H9 (cell line): ENCODE measurements at regions not wholly inside any gene's neighbourhood (a gene's known extent, or its start where the extent isn't known, plus 50 kb on each side); places are given as distances from the start of the nearest gene placed in this dataset.

Experiments
- DNase-seq: peaks from one replicate; pipeline ENCODE4 v3.0.0-alpha.2; 2017
- H2AFZ ChIP-seq: one replicate; pipeline ENCODE4 v1.6.1; 2013; ENCODE audit warnings: mild to moderate bottlenecking, low read length, control low read depth, moderate library complexity
- H2AK5ac ChIP-seq: 2 replicates; pipeline ENCODE4 v1.6.1; 2013; ENCODE audit warnings: low read length, control low read depth, mixed read lengths; ENCODE audit not compliant: insufficient read length
- H2BK120ac ChIP-seq: one replicate; pipeline ENCODE4 v1.6.1; 2013; ENCODE audit warnings: low read depth, mild to moderate bottlenecking, low read length, control low read depth, inconsistent platforms; ENCODE audit not compliant: poor library complexity, severe bottlenecking
- H2BK12ac ChIP-seq: 2 replicates; pipeline ENCODE4 v1.6.1; 2013; ENCODE audit warnings: low read length, control low read depth, mixed read lengths, low read depth; ENCODE audit not compliant: insufficient read length
- H2BK15ac ChIP-seq: 2 replicates; pipeline ENCODE4 v1.6.1; 2013; ENCODE audit warnings: low read depth, low read length, control low read depth
- H2BK20ac ChIP-seq: one replicate; pipeline ENCODE4 v1.6.1; 2013; ENCODE audit warnings: low read depth, mild to moderate bottlenecking, low read length, control low read depth, inconsistent platforms; ENCODE audit not compliant: poor library complexity, severe bottlenecking
- H2BK5ac ChIP-seq: 2 replicates; pipeline ENCODE4 v1.6.1; 2013; ENCODE audit warnings: low read length, control low read depth, mixed read lengths; ENCODE audit not compliant: insufficient read length
- H3K14ac ChIP-seq: 2 replicates; pipeline ENCODE4 v1.6.1; 2013; ENCODE audit warnings: low read length, control low read depth; ENCODE audit not compliant: insufficient read depth
- H3K18ac ChIP-seq: 2 replicates; pipeline ENCODE4 v1.6.1; 2013; ENCODE audit warnings: low read depth, mild to moderate bottlenecking, mixed read lengths, low read length, control low read depth; ENCODE audit not compliant: insufficient read length
- H3K23ac ChIP-seq: 2 replicates; pipeline ENCODE4 v1.6.1; 2013; ENCODE audit warnings: low read length, control low read depth, mixed read lengths, low read depth; ENCODE audit not compliant: insufficient read length
- H3K23me2 ChIP-seq: 2 replicates; pipeline ENCODE4 v1.6.1; 2013; ENCODE audit warnings: low read depth, mild to moderate bottlenecking, mixed read lengths, low read length, control low read depth; ENCODE audit not compliant: insufficient read length, poor library complexity, severe bottlenecking
- H3K27ac ChIP-seq: 2 replicates; pipeline ENCODE4 v1.5.1; 2013; ENCODE audit warnings: low read length, control low read depth, mixed read lengths, low read depth; ENCODE audit not compliant: insufficient read length
- H3K27me3 ChIP-seq: 2 replicates; pipeline ENCODE4 v1.6.1; 2013; ENCODE audit warnings: low read length, control low read depth, inconsistent platforms; ENCODE audit not compliant: insufficient read depth
- H3K4ac ChIP-seq: 2 replicates; pipeline ENCODE4 v1.6.1; 2013; ENCODE audit warnings: low read depth, mild to moderate bottlenecking, control low read depth, inconsistent platforms, low read length, moderate library complexity
- H3K4me1 ChIP-seq: 2 replicates; pipeline ENCODE4 v1.6.1; 2013; ENCODE audit warnings: low read length, control low read depth, inconsistent platforms; ENCODE audit not compliant: insufficient read depth
- H3K4me2 ChIP-seq: 2 replicates; pipeline ENCODE4 v1.6.1; 2013; ENCODE audit warnings: low read length, control low read depth, mixed read lengths; ENCODE audit not compliant: insufficient read length, insufficient read depth
- H3K56ac ChIP-seq: 2 replicates; pipeline ENCODE4 v1.6.1; 2013; ENCODE audit warnings: low read depth, mild to moderate bottlenecking, mixed read lengths, low read length, control low read depth; ENCODE audit not compliant: insufficient read length
- H3K79me1 ChIP-seq: 2 replicates; pipeline ENCODE4 v1.6.1; 2013; ENCODE audit warnings: low read depth, mild to moderate bottlenecking, moderate library complexity, low read length, control low read depth, inconsistent platforms; ENCODE audit not compliant: insufficient read depth, poor library complexity, severe bottlenecking
- H3K79me2 ChIP-seq: 2 replicates; pipeline ENCODE4 v1.6.1; 2013; ENCODE audit warnings: low read length, control low read depth, inconsistent platforms; ENCODE audit not compliant: insufficient read depth
- H3K9ac ChIP-seq: 2 replicates; pipeline ENCODE4 v1.6.1; 2013; ENCODE audit warnings: low read length, control low read depth, mixed read lengths; ENCODE audit not compliant: insufficient read length; ENCODE audit errors: extremely low read depth
- H3K9me3 ChIP-seq: one replicate; pipeline ENCODE4 v1.6.1; 2013; ENCODE audit warnings: low read depth, low read length, inconsistent platforms; ENCODE audit not compliant: control insufficient read depth
- H3T11ph ChIP-seq: one replicate; pipeline ENCODE4 v1.6.1; 2013; ENCODE audit warnings: mild to moderate bottlenecking, low read length, control low read depth, inconsistent platforms
- H4K20me1 ChIP-seq: one replicate; pipeline ENCODE4 v1.6.1; 2013; ENCODE audit not compliant: control insufficient read depth, insufficient read length, insufficient read depth
- H4K5ac ChIP-seq: 2 replicates; pipeline ENCODE4 v1.6.1; 2013; ENCODE audit warnings: low read depth, mild to moderate bottlenecking, mixed read lengths, low read length, control low read depth; ENCODE audit not compliant: insufficient read length
- H4K8ac ChIP-seq: replicated peaks from 2 replicates; pipeline ENCODE4 v1.6.1; 2013; ENCODE audit warnings: low read length, control low read depth, mixed read lengths, low read depth; ENCODE audit not compliant: insufficient read length
- H4K91ac ChIP-seq: 2 replicates; pipeline ENCODE4 v1.6.1; 2013; ENCODE audit warnings: low read depth, mild to moderate bottlenecking, moderate library complexity, mixed read lengths, low read length, control low read depth; ENCODE audit not compliant: insufficient read length
- H3K27ac Mint-ChIP-seq, 3 experiments: 2 replicates in 2 of 3; 3 replicates in 1 of 3; pipeline ENCODE4 v1.8.0; 2020 to 2021; ENCODE audit warnings: mixed read lengths in 3 of 3, mild to moderate bottlenecking in 1 of 3, moderate library complexity in 1 of 3
- H3K27me3 Mint-ChIP-seq: 2 replicates; pipeline ENCODE4 v1.8.0; 2021; ENCODE audit warnings: low read depth, mild to moderate bottlenecking, moderate library complexity, mixed read lengths
- H3K36me3 Mint-ChIP-seq, 3 experiments: 2 replicates in 2 of 3; 3 replicates in 1 of 3; pipeline ENCODE4 v1.8.0; 2020 to 2021; ENCODE audit warnings: low read depth in 3 of 3, mixed read lengths in 3 of 3; ENCODE audit not compliant: insufficient read depth in 1 of 3
- H3K4me1 Mint-ChIP-seq, 2 experiments: 2 replicates each; pipeline ENCODE4 v1.8.0; 2020; ENCODE audit warnings: mixed read lengths in 2 of 2
- H3K4me3 Mint-ChIP-seq, 2 experiments: 2 replicates in 1 of 2; 3 replicates in 1 of 2; pipeline ENCODE4 v1.8.0; 2020 to 2021; ENCODE audit warnings: mild to moderate bottlenecking in 2 of 2, mixed read lengths in 2 of 2, moderate library complexity in 1 of 2
- H3K9me3 Mint-ChIP-seq, 2 experiments: 2 replicates in 1 of 2; 3 replicates in 1 of 2; pipeline ENCODE4 v1.8.0; 2020; ENCODE audit warnings: mild to moderate bottlenecking in 2 of 2, mixed read lengths in 2 of 2, moderate library complexity in 1 of 2
- WGBS: extraction: QIAGEN DNeasy Blood & Tissue Kit; methylation state at CpG from one replicate; pipeline ENCODE4 v1.1.7; 2013; ENCODE audit warnings: missing lambda C conversion rate, low lambda C conversion rate, mixed read lengths; ENCODE audit not compliant: insufficient read length; ENCODE audit errors: extremely low coverage; 5-methylcytosine and 5-hydroxymethylcytosine counted together
- TF ChIP-seq, protein P1 (sequence below): fragments of 200-600 bp; sonication (generic); conservative IDR thresholded peaks from 3 replicates; pipeline ENCODE4 v1.8.0; 2021; ENCODE audit warnings: antibody characterized with exemption, mild to moderate bottlenecking

- no peak overlapping the region for H2BK12ac ChIP-seq
- no peak overlapping the region for H3K23ac ChIP-seq
- H3K9ac ChIP-seq = no peak overlapping the region
- H2BK120ac ChIP-seq = no peak overlapping the region
- Mint-ChIP-seq H3K36me3 (peaks cover 18 to 32% (median 19%) of the 10 kb centered on the region in 3 experiments), H3K9me3 (peaks cover 49 to 52% of the 10 kb centered on the region in 2 experiments), H3K27ac (no peak overlapping the region), H3K4me3 (no peak overlapping the region), H3K27me3 (no peaks in the 10 kb centered on the region; the same call in 1 of the 2 replicates), H3K4me1 (peaks cover 15 to 31% of the 10 kb centered on the region in 2 experiments)
- H3T11ph ChIP-seq = no peak overlapping the region
- H3K9me3 ChIP-seq = peaks cover 4% of the 10 kb centered on the region
- no peak overlapping the region for H4K5ac ChIP-seq
- H4K8ac ChIP-seq = no peak overlapping the region
- H3K23me2 ChIP-seq = no peaks in the 10 kb centered on the region
- no peak overlapping the region for H2AFZ ChIP-seq
- peaks cover 4% of the 10 kb centered on the region; the same call in 1 of the 2 replicates for H3K79me2 ChIP-seq
- no peaks in the 10 kb centered on the region for H3K79me1 ChIP-seq
- H3K18ac ChIP-seq = no peak overlapping the region
- no peak overlapping the region for H3K14ac ChIP-seq
- H3K4me1 ChIP-seq = peaks cover 4% of the 10 kb centered on the region; the same call in 1 of the 2 replicates
- no peak overlapping the region for H2AK5ac ChIP-seq
- no peaks in the 10 kb centered on the region for H3K27me3 ChIP-seq
- no peak overlapping the region for H2BK5ac ChIP-seq
- DNase-seq = no peak
- H3K4me2 ChIP-seq = no peak overlapping the region
- TF ChIP-seq, protein P1, sequence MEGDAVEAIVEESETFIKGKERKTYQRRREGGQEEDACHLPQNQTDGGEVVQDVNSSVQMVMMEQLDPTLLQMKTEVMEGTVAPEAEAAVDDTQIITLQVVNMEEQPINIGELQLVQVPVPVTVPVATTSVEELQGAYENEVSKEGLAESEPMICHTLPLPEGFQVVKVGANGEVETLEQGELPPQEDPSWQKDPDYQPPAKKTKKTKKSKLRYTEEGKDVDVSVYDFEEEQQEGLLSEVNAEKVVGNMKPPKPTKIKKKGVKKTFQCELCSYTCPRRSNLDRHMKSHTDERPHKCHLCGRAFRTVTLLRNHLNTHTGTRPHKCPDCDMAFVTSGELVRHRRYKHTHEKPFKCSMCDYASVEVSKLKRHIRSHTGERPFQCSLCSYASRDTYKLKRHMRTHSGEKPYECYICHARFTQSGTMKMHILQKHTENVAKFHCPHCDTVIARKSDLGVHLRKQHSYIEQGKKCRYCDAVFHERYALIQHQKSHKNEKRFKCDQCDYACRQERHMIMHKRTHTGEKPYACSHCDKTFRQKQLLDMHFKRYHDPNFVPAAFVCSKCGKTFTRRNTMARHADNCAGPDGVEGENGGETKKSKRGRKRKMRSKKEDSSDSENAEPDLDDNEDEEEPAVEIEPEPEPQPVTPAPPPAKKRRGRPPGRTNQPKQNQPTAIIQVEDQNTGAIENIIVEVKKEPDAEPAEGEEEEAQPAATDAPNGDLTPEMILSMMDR = no peak
- no peak overlapping the region for H3K56ac ChIP-seq
- H4K91ac ChIP-seq = no peak overlapping the region
- no CpG with 5 or more reads among the region's 6 CpGs for WGBS
- H3K27ac ChIP-seq = no peak overlapping the region
- no peak overlapping the region for H2BK20ac ChIP-seq
- no peak overlapping the region for H2BK15ac ChIP-seq
- H3K4ac ChIP-seq = no peak overlapping the region
- no peaks in the 10 kb centered on the region for H4K20me1 ChIP-seq
Measured at GRCh38 chrX:10025742-10026493, 58.8 kb downstream of the CLDN34 start.
